GM23338 (cell line): ENCODE measurements at regions not wholly inside any gene's neighbourhood (a gene's known extent, or its start where the extent isn't known, plus 50 kb on each side); places are given as distances from the start of the nearest gene placed in this dataset.

Source experiments
- ATAC-seq: fragments of 200-7000 bp; cut with Tn5 transposase; 3 replicates; pipeline ENCODE4 v1.9.1; 2020
- DNase-seq: peaks from one replicate; pipeline ENCODE4 v3.0.0-alpha.2; 2015; ENCODE audit warnings: low spot score
- H2AFZ ChIP-seq: fragments of 200-600 bp; sonication (generic); 2 replicates; pipeline ENCODE4 v1.8.0; 2016; ENCODE audit warnings: antibody characterized with exemption, mild to moderate bottlenecking, moderate library complexity
- H3F3A ChIP-seq: fragments of 200-600 bp; sonication (generic); replicated peaks from 2 replicates; pipeline ENCODE4 v1.8.0; 2017; ENCODE audit warnings: antibody characterized with exemption, mixed run types, low read depth
- H3K27ac ChIP-seq: fragments of 200-600 bp; sonication (generic); 2 replicates; pipeline ENCODE4 v1.6.1; 2016; ENCODE audit warnings: low read depth
- H3K27me3 ChIP-seq: fragments of 200-600 bp; sonication (generic); 2 replicates; pipeline ENCODE4 v1.8.0; 2016; ENCODE audit warnings: mild to moderate bottlenecking, mixed run types, moderate library complexity; ENCODE audit not compliant: insufficient read depth
- H3K36me3 ChIP-seq: fragments of 200-600 bp; sonication (generic); 2 replicates; pipeline ENCODE4 v1.8.0; 2016; ENCODE audit warnings: mild to moderate bottlenecking; ENCODE audit not compliant: insufficient read depth
- H3K4me1 ChIP-seq: fragments of 200-600 bp; sonication (generic); 2 replicates; pipeline ENCODE4 v1.8.0; 2016; ENCODE audit warnings: mild to moderate bottlenecking, moderate library complexity; ENCODE audit not compliant: insufficient read depth
- H3K4me2 ChIP-seq: fragments of 200-600 bp; sonication (generic); 2 replicates; pipeline ENCODE4 v1.7.1; 2017; ENCODE audit warnings: mixed run types
- H3K4me3 ChIP-seq: fragments of 200-600 bp; sonication (generic); 2 replicates; pipeline ENCODE4 v1.6.1; 2016; ENCODE audit warnings: mixed run types
- H3K79me2 ChIP-seq: fragments of 200-600 bp; sonication (generic); replicated peaks from 2 replicates; pipeline ENCODE4 v1.8.0; 2017; ENCODE audit warnings: mild to moderate bottlenecking; ENCODE audit not compliant: insufficient read depth
- H3K9me2 ChIP-seq: fragments of 200-600 bp; sonication (generic); 2 replicates; pipeline ENCODE4 v1.8.0; 2017; ENCODE audit not compliant: insufficient read depth
- H4K20me1 ChIP-seq: fragments of 200-600 bp; sonication (generic); replicated peaks from 2 replicates; pipeline ENCODE4 v1.8.0; 2017; ENCODE audit warnings: mild to moderate bottlenecking; ENCODE audit not compliant: insufficient read depth
- H3K27ac Mint-ChIP-seq: 2 replicates; pipeline ENCODE4 v1.8.0; 2020; ENCODE audit warnings: inconsistent platforms, mild to moderate bottlenecking, moderate library complexity, mixed read lengths
- H3K27me3 Mint-ChIP-seq: 3 replicates; pipeline ENCODE4 v1.8.0; 2022; ENCODE audit warnings: low read depth, mild to moderate bottlenecking, moderate library complexity, mixed read lengths, inconsistent platforms; ENCODE audit not compliant: insufficient read depth, poor library complexity
- H3K36me3 Mint-ChIP-seq: 3 replicates; pipeline ENCODE4 v1.8.0; 2021; ENCODE audit warnings: low read depth, mild to moderate bottlenecking, inconsistent platforms, moderate library complexity, mixed read lengths
- H3K4me1 Mint-ChIP-seq: 3 replicates; pipeline ENCODE4 v1.8.0; 2020; ENCODE audit warnings: mild to moderate bottlenecking, inconsistent platforms, mixed read lengths
- H3K4me3 Mint-ChIP-seq: 3 replicates; pipeline ENCODE4 v1.8.0; 2021; ENCODE audit warnings: moderate library complexity, mild to moderate bottlenecking, inconsistent platforms, mixed read lengths
- H3K9me3 Mint-ChIP-seq: 3 replicates; pipeline ENCODE4 v1.8.0; 2020; ENCODE audit warnings: moderate library complexity, mild to moderate bottlenecking, inconsistent platforms, mixed read lengths
- EZH2 ChIP-seq: fragments of 200-600 bp; sonication (generic); IDR thresholded peaks from one replicate; pipeline ENCODE4 v1.8.0; 2017; ENCODE audit warnings: antibody characterized with exemption, mild to moderate bottlenecking, low read depth; ENCODE audit not compliant: unreplicated experiment
- NANOG ChIP-seq: IDR thresholded peaks from 2 replicates; pipeline ENCODE4 v1.6.1; 2016; ENCODE audit warnings: antibody characterized with exemption, borderline replicate concordance
- TF ChIP-seq, protein P1 (sequence below), 2 experiments: fragments of 200-600 bp in 1 of 2; sonication (generic) in 1 of 2; conservative IDR thresholded peaks; 2 replicates each; pipeline versions ENCODE4 v1.5.1 to v1.6.1; 2016 to 2017; ENCODE audit warnings: antibody characterized with exemption in 2 of 2, low read depth in 2 of 2, mild to moderate bottlenecking in 2 of 2, moderate library complexity in 1 of 2
- TF ChIP-seq, protein P2 (sequence below): IDR thresholded peaks from one replicate; pipeline ENCODE4 v1.6.1; 2018; ENCODE audit warnings: antibody characterized with exemption; ENCODE audit not compliant: unreplicated experiment
- TF ChIP-seq, protein P3 (sequence below): IDR thresholded peaks from 2 replicates; pipeline ENCODE4 v1.6.1; 2016; ENCODE audit warnings: antibody characterized with exemption

- H4K20me1 ChIP-seq = no peaks in the 10 kb centered on the region
- H3K9me3 Mint-ChIP-seq = peaks cover 17% of the 10 kb centered on the region
- peaks cover 2% of the 10 kb centered on the region for H3K27me3 Mint-ChIP-seq
Observed at GRCh38 chr21:22993144-22993543, 1994.9 kb downstream of the NCAM2 start.

GRCh38 chr21:22993822-22994574, 1995.8 kb downstream of the NCAM2 start:
- Histone ChIP-seq H3K27ac (no peak overlapping the region), H3K79me2 (no peaks in the 10 kb centered on the region), H2AFZ (no peak overlapping the region), H3F3A (no peaks in the 10 kb centered on the region), H3K4me3 (no peak overlapping the region), H3K36me3 (no peaks in the 10 kb centered on the region), H3K4me1 (no peaks in the 10 kb centered on the region), H3K27me3 (no peaks in the 10 kb centered on the region), H3K4me2 (no peak overlapping the region), H3K9me2 (0 out of 2 replicates have a peak, but pooled peaks cover 6% of the 10 kb centered on the region), H4K20me1 (no peaks in the 10 kb centered on the region)
- peaks cover 16% of the 10 kb centered on the region for H3K9me3 Mint-ChIP-seq
- H3K4me3 Mint-ChIP-seq = no peak overlapping the region
- H3K36me3 Mint-ChIP-seq = no peaks in the 10 kb centered on the region
- ATAC-seq (no peak), DNase-seq (no peak)
- H3K27me3 Mint-ChIP-seq = peaks cover 2% of the 10 kb centered on the region
- TF ChIP-seq EZH2 = no peak
- TF ChIP-seq, protein P1, sequence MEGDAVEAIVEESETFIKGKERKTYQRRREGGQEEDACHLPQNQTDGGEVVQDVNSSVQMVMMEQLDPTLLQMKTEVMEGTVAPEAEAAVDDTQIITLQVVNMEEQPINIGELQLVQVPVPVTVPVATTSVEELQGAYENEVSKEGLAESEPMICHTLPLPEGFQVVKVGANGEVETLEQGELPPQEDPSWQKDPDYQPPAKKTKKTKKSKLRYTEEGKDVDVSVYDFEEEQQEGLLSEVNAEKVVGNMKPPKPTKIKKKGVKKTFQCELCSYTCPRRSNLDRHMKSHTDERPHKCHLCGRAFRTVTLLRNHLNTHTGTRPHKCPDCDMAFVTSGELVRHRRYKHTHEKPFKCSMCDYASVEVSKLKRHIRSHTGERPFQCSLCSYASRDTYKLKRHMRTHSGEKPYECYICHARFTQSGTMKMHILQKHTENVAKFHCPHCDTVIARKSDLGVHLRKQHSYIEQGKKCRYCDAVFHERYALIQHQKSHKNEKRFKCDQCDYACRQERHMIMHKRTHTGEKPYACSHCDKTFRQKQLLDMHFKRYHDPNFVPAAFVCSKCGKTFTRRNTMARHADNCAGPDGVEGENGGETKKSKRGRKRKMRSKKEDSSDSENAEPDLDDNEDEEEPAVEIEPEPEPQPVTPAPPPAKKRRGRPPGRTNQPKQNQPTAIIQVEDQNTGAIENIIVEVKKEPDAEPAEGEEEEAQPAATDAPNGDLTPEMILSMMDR (conservative IDR thresholded peaks at IDR 0.05; ENCODE audit: low read depth in 2 of 2) = peak; percentile 26 to 29
- TF ChIP-seq, protein P2, sequence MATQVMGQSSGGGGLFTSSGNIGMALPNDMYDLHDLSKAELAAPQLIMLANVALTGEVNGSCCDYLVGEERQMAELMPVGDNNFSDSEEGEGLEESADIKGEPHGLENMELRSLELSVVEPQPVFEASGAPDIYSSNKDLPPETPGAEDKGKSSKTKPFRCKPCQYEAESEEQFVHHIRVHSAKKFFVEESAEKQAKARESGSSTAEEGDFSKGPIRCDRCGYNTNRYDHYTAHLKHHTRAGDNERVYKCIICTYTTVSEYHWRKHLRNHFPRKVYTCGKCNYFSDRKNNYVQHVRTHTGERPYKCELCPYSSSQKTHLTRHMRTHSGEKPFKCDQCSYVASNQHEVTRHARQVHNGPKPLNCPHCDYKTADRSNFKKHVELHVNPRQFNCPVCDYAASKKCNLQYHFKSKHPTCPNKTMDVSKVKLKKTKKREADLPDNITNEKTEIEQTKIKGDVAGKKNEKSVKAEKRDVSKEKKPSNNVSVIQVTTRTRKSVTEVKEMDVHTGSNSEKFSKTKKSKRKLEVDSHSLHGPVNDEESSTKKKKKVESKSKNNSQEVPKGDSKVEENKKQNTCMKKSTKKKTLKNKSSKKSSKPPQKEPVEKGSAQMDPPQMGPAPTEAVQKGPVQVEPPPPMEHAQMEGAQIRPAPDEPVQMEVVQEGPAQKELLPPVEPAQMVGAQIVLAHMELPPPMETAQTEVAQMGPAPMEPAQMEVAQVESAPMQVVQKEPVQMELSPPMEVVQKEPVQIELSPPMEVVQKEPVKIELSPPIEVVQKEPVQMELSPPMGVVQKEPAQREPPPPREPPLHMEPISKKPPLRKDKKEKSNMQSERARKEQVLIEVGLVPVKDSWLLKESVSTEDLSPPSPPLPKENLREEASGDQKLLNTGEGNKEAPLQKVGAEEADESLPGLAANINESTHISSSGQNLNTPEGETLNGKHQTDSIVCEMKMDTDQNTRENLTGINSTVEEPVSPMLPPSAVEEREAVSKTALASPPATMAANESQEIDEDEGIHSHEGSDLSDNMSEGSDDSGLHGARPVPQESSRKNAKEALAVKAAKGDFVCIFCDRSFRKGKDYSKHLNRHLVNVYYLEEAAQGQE = no peak
- H3K4me1 Mint-ChIP-seq = no peaks in the 10 kb centered on the region
- H3K27ac Mint-ChIP-seq = no peak overlapping the region

More at GRCh38 chr21:22993144-22993543, 1994.9 kb downstream of the NCAM2 start:
- H3F3A ChIP-seq = no peaks in the 10 kb centered on the region
- no peak overlapping the region for H3K4me2 ChIP-seq
- H3K79me2 ChIP-seq = no peaks in the 10 kb centered on the region
- Mint-ChIP-seq H3K4me3 (no peak overlapping the region), H3K27ac (no peak overlapping the region), H3K36me3 (no peaks in the 10 kb centered on the region), H3K4me1 (no peaks in the 10 kb centered on the region)
- ATAC-seq (no peak), DNase-seq (no peak)
- H3K4me1 ChIP-seq = no peaks in the 10 kb centered on the region
- H3K27me3 ChIP-seq = no peaks in the 10 kb centered on the region
- no peak overlapping the region for H2AFZ ChIP-seq
- H3K36me3 ChIP-seq = no peaks in the 10 kb centered on the region
- H3K27ac ChIP-seq = no peak overlapping the region
- no peak overlapping the region for H3K4me3 ChIP-seq
- H3K9me2 ChIP-seq = 0 out of 2 replicates have a peak, but pooled peaks cover 6% of the 10 kb centered on the region
- TF ChIP-seq, protein P3, sequence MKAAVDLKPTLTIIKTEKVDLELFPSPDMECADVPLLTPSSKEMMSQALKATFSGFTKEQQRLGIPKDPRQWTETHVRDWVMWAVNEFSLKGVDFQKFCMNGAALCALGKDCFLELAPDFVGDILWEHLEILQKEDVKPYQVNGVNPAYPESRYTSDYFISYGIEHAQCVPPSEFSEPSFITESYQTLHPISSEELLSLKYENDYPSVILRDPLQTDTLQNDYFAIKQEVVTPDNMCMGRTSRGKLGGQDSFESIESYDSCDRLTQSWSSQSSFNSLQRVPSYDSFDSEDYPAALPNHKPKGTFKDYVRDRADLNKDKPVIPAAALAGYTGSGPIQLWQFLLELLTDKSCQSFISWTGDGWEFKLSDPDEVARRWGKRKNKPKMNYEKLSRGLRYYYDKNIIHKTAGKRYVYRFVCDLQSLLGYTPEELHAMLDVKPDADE = no peak
- TF ChIP-seq, protein P2 = no peak
- TF ChIP-seq NANOG = no peak
